ENCODE measurements at regions not wholly inside any gene's neighbourhood (a gene's known extent, or its start where the extent isn't known, plus 50 kb on each side); places are given as distances from the start of the nearest gene placed in this dataset.

GRCh38 chr3:72247126-72247525 is 462.2 kb upstream of the PROK2 start:
- DNase-seq = no peak

GRCh38 chr3:72246685-72247084 is 461.7 kb upstream of the PROK2 start:
- no peak for DNase-seq

GRCh38 chr3:72245183-72245811 is 460.3 kb upstream of the PROK2 start:
- peak; percentile 75 for DNase-seq

- no peak for DNase-seq
These were observed 459.4 kb upstream of the PROK2 start for GRCh38 chr3:72244396-72244795.

GRCh38 chr3:72242326-72242725 is 457.4 kb upstream of the PROK2 start:
- no peak for DNase-seq

- no peak for DNase-seq
These were observed 456.6 kb upstream of the PROK2 start for GRCh38 chr3:72241525-72241924.

- DNase-seq = no peak
These were observed 455.6 kb upstream of the PROK2 start for GRCh38 chr3:72240531-72240930.

- DNase-seq = no peak
These were observed 453.9 kb upstream of the PROK2 start for GRCh38 chr3:72238801-72239200.

GRCh38 chr3:72238010-72238691 is 453.2 kb upstream of the PROK2 start:
- DNase-seq = no peak

- no peak for DNase-seq
These were observed 452.7 kb upstream of the PROK2 start for GRCh38 chr3:72237679-72238009.

- DNase-seq = no peak
These were observed 449.4 kb upstream of the PROK2 start for GRCh38 chr3:72234391-72234790.

GRCh38 chr3:72233571-72233970 is 448.6 kb upstream of the PROK2 start:
- no peak for DNase-seq

GRCh38 chr3:72232777-72233176 is 447.8 kb upstream of the PROK2 start:
- DNase-seq = no peak

GRCh38 chr3:72232331-72232730 is 447.4 kb upstream of the PROK2 start:
- no peak for DNase-seq

GRCh38 chr3:72231439-72232196 is 446.7 kb upstream of the PROK2 start:
- no peak for DNase-seq

- DNase-seq = no peak
These were observed 445.9 kb upstream of the PROK2 start for GRCh38 chr3:72230774-72231379.

GRCh38 chr3:72229952-72230351 is 445.0 kb upstream of the PROK2 start:
- DNase-seq = no peak

GRCh38 chr3:72227486-72228070 is 442.6 kb upstream of the PROK2 start:
- no peak for DNase-seq

- peak; percentile 11 for DNase-seq
These were observed 440.0 kb upstream of the PROK2 start for GRCh38 chr3:72224804-72225509.

GRCh38 chr3:72223628-72224027 is 438.7 kb upstream of the PROK2 start:
- no peak for DNase-seq

GRCh38 chr3:72223116-72223515 is 438.2 kb upstream of the PROK2 start:
- DNase-seq = peak; percentile 45

GRCh38 chr3:72222410-72222809 is 437.5 kb upstream of the PROK2 start:
- peak; percentile 4 for DNase-seq

- DNase-seq = no peak
These were observed 436.0 kb upstream of the PROK2 start for GRCh38 chr3:72220946-72221345.
